CD4-positive, alpha-beta T cell (primary cell): ENCODE measurements at regions not wholly inside any gene's neighbourhood (a gene's known extent, or its start where the extent isn't known, plus 50 kb on each side); places are given as distances from the start of the nearest gene placed in this dataset.

Experiments used
- ATAC-seq: fragments of 200-7000 bp; cut with Tn5 transposase; one replicate; pipeline ENCODE4 v1.10.0; 2022; ENCODE audit warnings: mild to moderate bottlenecking; ENCODE audit not compliant: poor library complexity
- CTCF ChIA-PET: fragments of 350-600 bp; sonication (Branson Sonifier 250); formaldehyde crosslinking; loops from one replicate; lab custom pipeline; 2021; ENCODE audit warnings: antibody characterized with exemption, inconsistent platforms; lab: Charles Lee
- POLR2A ChIA-PET: fragments of 350-600 bp; sonication (Branson Sonifier 250); formaldehyde crosslinking; loops from one replicate; lab custom pipeline; 2021; ENCODE audit warnings: antibody characterized with exemption, inconsistent platforms; lab: Charles Lee
- DNase-seq, 14 experiments: peaks; one replicate each; pipeline ENCODE4 v3.0.0-alpha.2; 2013 to 2020; ENCODE audit warnings: mixed read lengths in 2 of 14
- H3K27ac ChIP-seq, 2 donors: one replicate each; pipeline versions ENCODE4 v1.5.1 to v1.7.0; 2013; ENCODE audit warnings: low read length in 2 of 2, low read depth in 1 of 2, mild to moderate bottlenecking in 1 of 2
- H3K27me3 ChIP-seq, 2 experiments: 1 replicate in 1 of 2; 2 replicates in 1 of 2; pipeline versions ENCODE4 v1.6.1 to v1.7.0; 2013; ENCODE audit warnings: low read length in 2 of 2, control low read depth in 1 of 2, mild to moderate bottlenecking in 1 of 2, moderate library complexity in 1 of 2; ENCODE audit not compliant: insufficient read depth in 2 of 2, control insufficient read depth in 1 of 2
- H3K36me3 ChIP-seq: one replicate; pipeline ENCODE4 v1.6.1; 2013; ENCODE audit warnings: low read length, control low read depth; ENCODE audit not compliant: insufficient read depth
- H3K4me1 ChIP-seq: one replicate; pipeline ENCODE4 v1.6.1; 2013; ENCODE audit warnings: low read length, control low read depth; ENCODE audit not compliant: insufficient read depth
- H3K4me3 ChIP-seq: one replicate; pipeline ENCODE4 v1.5.1; 2013; ENCODE audit warnings: mild to moderate bottlenecking, low read length, moderate library complexity
- H3K9me3 ChIP-seq, 2 experiments: 1 replicate in 1 of 2; 2 replicates in 1 of 2; pipeline versions ENCODE4 v1.6.1 to v1.7.0; 2013; ENCODE audit warnings: low read length in 2 of 2, mild to moderate bottlenecking in 2 of 2, control low read depth in 1 of 2, moderate library complexity in 1 of 2; ENCODE audit not compliant: control insufficient read depth in 1 of 2, insufficient read depth in 1 of 2
- H3K27ac Mint-ChIP-seq: one replicate; pipeline ENCODE4 v1.8.0; 2020; ENCODE audit warnings: mixed read lengths
- H3K27me3 Mint-ChIP-seq: one replicate; pipeline ENCODE4 v1.8.0; 2021; ENCODE audit warnings: mixed read lengths
- H3K36me3 Mint-ChIP-seq: one replicate; pipeline ENCODE4 v1.8.0; 2021; ENCODE audit warnings: low read depth, mixed read lengths
- H3K4me1 Mint-ChIP-seq: one replicate; pipeline ENCODE4 v1.8.0; 2021; ENCODE audit warnings: low read depth, mixed read lengths
- H3K4me3 Mint-ChIP-seq: one replicate; pipeline ENCODE4 v1.8.0; 2020; ENCODE audit warnings: mild to moderate bottlenecking, mixed read lengths
- H3K9me3 Mint-ChIP-seq: one replicate; pipeline ENCODE4 v1.8.0; 2020; ENCODE audit warnings: mixed read lengths
- intact Hi-C, 2 experiments: fragments of 100-400 bp; cut with DNase I in 1 of 2; cut with micrococcal nuclease in 1 of 2; formaldehyde crosslinking; loops; one replicate each; pipeline versions ENCODE4 v1.15.1 to v1.9.0; 2023 to 2025; cut with DNase I, micrococcal nuclease
- TF ChIP-seq, protein P1 (sequence below): fragments of 200-600 bp; IDR thresholded peaks from one replicate; pipeline ENCODE4 v1.8.0; 2022; ENCODE audit warnings: antibody characterized with exemption, mild to moderate bottlenecking

DNA sequence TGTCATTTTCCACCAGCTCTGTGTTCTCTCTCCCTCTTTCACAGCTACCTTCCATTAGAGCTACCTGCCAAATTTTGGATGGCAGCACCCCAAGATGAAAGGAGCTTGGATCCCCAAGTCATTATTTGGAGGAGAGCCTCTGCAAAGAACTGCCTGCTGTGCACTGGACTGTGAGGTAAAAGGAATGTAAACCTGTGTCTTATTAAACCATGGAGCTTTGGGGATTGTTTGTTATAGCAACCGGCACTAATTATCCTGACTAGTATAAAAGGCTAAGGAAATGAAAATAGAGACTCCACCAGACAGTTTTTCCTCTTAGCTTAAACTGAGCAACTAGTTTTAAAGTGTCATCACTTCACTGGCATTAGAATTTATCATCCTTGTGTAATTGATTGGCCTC is 191.6 kb upstream of the DTNBP1 start:
- H3K4me3 ChIP-seq: no peak overlapping the region
- no peaks in the 10 kb centered on the region for H3K4me1 Mint-ChIP-seq
- no peaks in the 10 kb centered on the region for H3K36me3 ChIP-seq
- ATAC-seq: no peak
- no peak overlapping the region for H3K27ac ChIP-seq
- no peak overlapping the region for H3K4me3 Mint-ChIP-seq
- no peaks in the 10 kb centered on the region for H3K4me1 ChIP-seq
- no peak overlapping the region for H3K27ac Mint-ChIP-seq
- H3K27me3 ChIP-seq: peaks cover 0 to 2% of the 10 kb centered on the region in 2 experiments
- no peak for DNase-seq
- no peaks in the 10 kb centered on the region for H3K36me3 Mint-ChIP-seq
- ChIA-PET CTCF (interaction anchor here (1.0 kb wide), 1 partner anchor 11 kb away, joined by 4 read pairs; no protein-coding TSS in a partner anchor), POLR2A (no interaction called here)
- no peaks in the 10 kb centered on the region for H3K9me3 ChIP-seq
- peaks cover 4% of the 10 kb centered on the region for H3K27me3 Mint-ChIP-seq
- H3K9me3 Mint-ChIP-seq: no peaks in the 10 kb centered on the region
- TF ChIP-seq, protein P1, sequence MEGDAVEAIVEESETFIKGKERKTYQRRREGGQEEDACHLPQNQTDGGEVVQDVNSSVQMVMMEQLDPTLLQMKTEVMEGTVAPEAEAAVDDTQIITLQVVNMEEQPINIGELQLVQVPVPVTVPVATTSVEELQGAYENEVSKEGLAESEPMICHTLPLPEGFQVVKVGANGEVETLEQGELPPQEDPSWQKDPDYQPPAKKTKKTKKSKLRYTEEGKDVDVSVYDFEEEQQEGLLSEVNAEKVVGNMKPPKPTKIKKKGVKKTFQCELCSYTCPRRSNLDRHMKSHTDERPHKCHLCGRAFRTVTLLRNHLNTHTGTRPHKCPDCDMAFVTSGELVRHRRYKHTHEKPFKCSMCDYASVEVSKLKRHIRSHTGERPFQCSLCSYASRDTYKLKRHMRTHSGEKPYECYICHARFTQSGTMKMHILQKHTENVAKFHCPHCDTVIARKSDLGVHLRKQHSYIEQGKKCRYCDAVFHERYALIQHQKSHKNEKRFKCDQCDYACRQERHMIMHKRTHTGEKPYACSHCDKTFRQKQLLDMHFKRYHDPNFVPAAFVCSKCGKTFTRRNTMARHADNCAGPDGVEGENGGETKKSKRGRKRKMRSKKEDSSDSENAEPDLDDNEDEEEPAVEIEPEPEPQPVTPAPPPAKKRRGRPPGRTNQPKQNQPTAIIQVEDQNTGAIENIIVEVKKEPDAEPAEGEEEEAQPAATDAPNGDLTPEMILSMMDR: no peak
- intact Hi-C loops: no loop called here

DNA sequence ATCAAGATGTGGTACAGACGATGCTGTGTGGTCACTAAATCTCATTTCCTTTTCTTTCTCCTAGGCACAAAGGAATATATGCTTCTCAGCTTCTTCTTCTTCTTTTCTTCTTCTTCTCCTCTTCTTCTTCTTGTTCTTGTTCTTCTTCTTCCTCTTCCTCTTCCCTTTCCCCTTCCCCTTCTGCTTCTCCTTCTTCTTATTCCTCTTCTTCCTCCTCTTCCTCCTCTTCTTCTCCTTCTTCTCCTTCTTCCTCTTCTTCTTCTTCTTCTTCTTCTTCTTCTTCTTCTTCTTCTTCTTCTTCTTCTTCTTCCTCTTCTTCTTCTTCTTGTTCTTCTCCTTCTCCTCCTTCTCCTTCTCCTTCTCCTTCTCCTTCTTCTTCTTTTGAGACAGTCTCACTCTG is 190.4 kb upstream of the DTNBP1 start:
- intact Hi-C loops: no loop called here
- Histone ChIP-seq H3K4me3 (no peak overlapping the region), H3K9me3 (no peaks in the 10 kb centered on the region), H3K36me3 (no peaks in the 10 kb centered on the region), H3K27me3 (peaks cover 0 to 2% of the 10 kb centered on the region in 2 experiments), H3K4me1 (no peaks in the 10 kb centered on the region), H3K27ac (no peak overlapping the region)
- Mint-ChIP-seq H3K36me3 (no peaks in the 10 kb centered on the region), H3K4me3 (no peak overlapping the region), H3K27ac (no peak overlapping the region), H3K4me1 (no peaks in the 10 kb centered on the region), H3K27me3 (peaks cover 4% of the 10 kb centered on the region), H3K9me3 (no peaks in the 10 kb centered on the region)
- ATAC-seq: no peak
- TF ChIP-seq, protein P1: no peak
- no peak for DNase-seq
- ChIA-PET CTCF (no interaction called here), POLR2A (no interaction called here)

DNA sequence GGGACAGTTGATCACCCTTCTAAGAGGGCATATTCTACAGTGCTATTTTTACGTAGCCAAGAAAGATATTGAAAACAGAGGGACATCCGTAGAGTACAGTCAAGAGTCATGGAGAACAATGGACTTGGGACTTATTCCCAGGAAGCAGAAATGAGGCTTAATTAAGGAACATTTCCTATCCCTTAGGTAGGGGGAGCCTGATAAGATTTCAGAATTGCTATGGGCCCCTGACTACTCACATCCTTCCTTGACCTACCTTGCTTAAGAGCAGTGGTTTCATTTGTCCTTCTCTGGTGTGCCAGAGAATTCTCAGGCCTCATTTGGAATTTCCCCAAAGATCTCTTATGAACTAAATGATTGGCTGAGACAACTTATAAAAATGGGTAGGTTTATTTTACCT is 189.5 kb upstream of the DTNBP1 start:
- H3K36me3 Mint-ChIP-seq: no peaks in the 10 kb centered on the region
- H3K36me3 ChIP-seq: no peaks in the 10 kb centered on the region
- intact Hi-C loops: no loop called here
- H3K4me3 ChIP-seq: no peak overlapping the region
- H3K9me3 ChIP-seq: no peaks in the 10 kb centered on the region
- peaks cover 0 to 2% of the 10 kb centered on the region in 2 experiments for H3K27me3 ChIP-seq
- no peak for ATAC-seq
- no peak overlapping the region for H3K27ac ChIP-seq
- DNase-seq: no peak
- no peak overlapping the region for H3K4me3 Mint-ChIP-seq
- TF ChIP-seq, protein P1: no peak
- no peak overlapping the region for H3K27ac Mint-ChIP-seq
- no peaks in the 10 kb centered on the region for H3K4me1 ChIP-seq
- no peaks in the 10 kb centered on the region for H3K4me1 Mint-ChIP-seq
- no peaks in the 10 kb centered on the region for H3K27me3 Mint-ChIP-seq
- no peaks in the 10 kb centered on the region for H3K9me3 Mint-ChIP-seq
- ChIA-PET CTCF (no interaction called here), POLR2A (no interaction called here)
